Parathyroid adenoma (tissue), 2 donors: ENCODE measurements at regions not wholly inside any gene's neighbourhood (a gene's known extent, or its start where the extent isn't known, plus 50 kb on each side); places are given as distances from the start of the nearest gene placed in this dataset.
"Not testable (repeated sequence)": the region's sequence is repeated elsewhere in the genome, so short reads cannot be mapped to it uniquely, and the experiment has no call there.

Experiments
- H2AFZ ChIP-seq: fragments of 300-600 bp; sonication (generic); one replicate; pipeline ENCODE4 v1.7.0; 2017; ENCODE audit warnings: antibody characterized with exemption, mild to moderate bottlenecking
- H3K27ac ChIP-seq: fragments of 300-600 bp; sonication (generic); one replicate; pipeline ENCODE4 v1.7.0; 2017
- H3K27me3 ChIP-seq: fragments of 300-600 bp; sonication (generic); one replicate; pipeline ENCODE4 v1.7.0; 2017; ENCODE audit warnings: low read length; ENCODE audit not compliant: control insufficient read depth, insufficient read depth
- H3K36me3 ChIP-seq: fragments of 300-600 bp; sonication (generic); one replicate; pipeline ENCODE4 v1.7.0; 2017; ENCODE audit warnings: low read length; ENCODE audit not compliant: control insufficient read depth, insufficient read depth
- H3K4me1 ChIP-seq: fragments of 300-600 bp; sonication (generic); one replicate; pipeline ENCODE4 v1.7.0; 2017; ENCODE audit warnings: control low read depth
- H3K4me2 ChIP-seq: fragments of 300-600 bp; sonication (generic); one replicate; pipeline ENCODE4 v1.7.0; 2017; ENCODE audit warnings: low read length
- H3K4me3 ChIP-seq: fragments of 300-600 bp; sonication (generic); one replicate; pipeline ENCODE4 v1.7.0; 2017; ENCODE audit warnings: low read depth, low read length
- H3K79me2 ChIP-seq: fragments of 300-600 bp; sonication (generic); one replicate; pipeline ENCODE4 v1.7.0; 2017; ENCODE audit warnings: control low read depth
- H3K9ac ChIP-seq: fragments of 300-600 bp; sonication (generic); one replicate; pipeline ENCODE4 v1.7.0; 2017; ENCODE audit warnings: mild to moderate bottlenecking
- H3K9me3 ChIP-seq: fragments of 300-600 bp; sonication (generic); one replicate; pipeline ENCODE4 v1.7.0; 2017; ENCODE audit warnings: low read length; ENCODE audit not compliant: control insufficient read depth
- CTCF ChIP-seq: fragments of 300-600 bp; sonication (generic); IDR thresholded peaks from one replicate; pipeline ENCODE4 v1.7.0; 2017; ENCODE audit warnings: antibody characterized with exemption, mild to moderate bottlenecking
- donor health status: primary hyperparathyroidism.

GRCh38 chr3:30453360-30454039 lies 152.9 kb upstream of the TGFBR2 start:
- no peak overlapping the region for H3K9ac ChIP-seq
- H3K4me2 ChIP-seq: no peak overlapping the region
- H3K4me3 ChIP-seq: no peak overlapping the region
- H3K9me3 ChIP-seq: no peaks in the 10 kb centered on the region
- no peak overlapping the region for H2AFZ ChIP-seq
- H3K27me3 ChIP-seq: no peaks in the 10 kb centered on the region
- H3K79me2 ChIP-seq: no peaks in the 10 kb centered on the region
- no peaks in the 10 kb centered on the region for H3K4me1 ChIP-seq
- no peaks in the 10 kb centered on the region for H3K36me3 ChIP-seq
- TF ChIP-seq CTCF: no peak
- no peak overlapping the region for H3K27ac ChIP-seq

DNA sequence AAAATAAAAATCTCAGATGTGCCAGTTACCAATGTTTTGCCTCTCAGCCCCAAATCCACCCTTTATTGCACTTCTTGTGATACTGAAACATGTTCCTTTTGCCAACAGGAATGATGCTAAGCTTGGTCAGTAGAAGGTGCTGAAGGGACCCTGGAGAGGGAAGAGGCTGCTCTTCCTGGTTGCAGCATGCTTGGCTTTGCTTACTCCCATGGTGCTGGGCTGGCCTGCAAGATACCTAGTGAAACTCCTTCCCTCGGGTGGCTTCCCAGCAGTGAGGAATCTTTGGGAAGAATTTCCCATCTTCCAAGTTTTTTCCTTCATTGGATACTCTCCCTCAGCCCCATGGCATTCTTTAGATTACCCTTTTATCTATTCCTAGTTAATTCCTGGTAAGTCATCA lies 151.8 kb upstream of the TGFBR2 start:
- H3K27me3 ChIP-seq: no peaks in the 10 kb centered on the region
- no peak for TF ChIP-seq CTCF
- no peak overlapping the region for H2AFZ ChIP-seq
- no peak overlapping the region for H3K27ac ChIP-seq
- no peaks in the 10 kb centered on the region for H3K36me3 ChIP-seq
- H3K79me2 ChIP-seq: no peaks in the 10 kb centered on the region
- no peaks in the 10 kb centered on the region for H3K9me3 ChIP-seq
- H3K4me1 ChIP-seq: no peaks in the 10 kb centered on the region
- H3K4me2 ChIP-seq: no peak overlapping the region
- H3K4me3 ChIP-seq: no peak overlapping the region
- no peak overlapping the region for H3K9ac ChIP-seq

GRCh38 chr3:30455112-30455511 lies 151.3 kb upstream of the TGFBR2 start:
- not testable (repeated sequence) for H3K9me3 ChIP-seq, H3K79me2 ChIP-seq, H3K4me1 ChIP-seq, H3K27me3 ChIP-seq, H3K9ac ChIP-seq, H3K27ac ChIP-seq, H3K36me3 ChIP-seq, H2AFZ ChIP-seq, H3K4me3 ChIP-seq, H3K4me2 ChIP-seq

- H3K27me3 ChIP-seq: no peaks in the 10 kb centered on the region
- H3K79me2 ChIP-seq: no peaks in the 10 kb centered on the region
- no peak for TF ChIP-seq CTCF
- H3K27ac ChIP-seq: no peak overlapping the region
- H3K36me3 ChIP-seq: no peaks in the 10 kb centered on the region
- no peak overlapping the region for H3K9ac ChIP-seq
- no peak overlapping the region for H2AFZ ChIP-seq
- H3K4me2 ChIP-seq: no peak overlapping the region
- H3K9me3 ChIP-seq: no peaks in the 10 kb centered on the region
- H3K4me3 ChIP-seq: no peak overlapping the region
- H3K4me1 ChIP-seq: no peaks in the 10 kb centered on the region
These were observed 150.6 kb upstream of the TGFBR2 start for GRCh38 chr3:30455840-30456239.

- Histone ChIP-seq H3K4me3 (no peak overlapping the region), H3K79me2 (no peaks in the 10 kb centered on the region), H3K27me3 (no peaks in the 10 kb centered on the region), H3K27ac (no peak overlapping the region), H3K9me3 (no peaks in the 10 kb centered on the region), H2AFZ (no peak overlapping the region), H3K36me3 (no peaks in the 10 kb centered on the region), H3K4me1 (no peaks in the 10 kb centered on the region), H3K9ac (no peak overlapping the region), H3K4me2 (no peak overlapping the region)
- no peak for TF ChIP-seq CTCF
These were observed 150.1 kb upstream of the TGFBR2 start for GRCh38 chr3:30456264-30456663.
